DND-41 (cell line): ENCODE measurements at regions not wholly inside any gene's neighbourhood (a gene's known extent, or its start where the extent isn't known, plus 50 kb on each side); places are given as distances from the start of the nearest gene placed in this dataset.

Source experiments
- CTCF ChIP-seq: IDR thresholded peaks from 2 replicates; pipeline ENCODE4 v1.5.1; 2012; ENCODE audit warnings: borderline replicate concordance, low read length, moderate library complexity, mild to moderate bottlenecking; ENCODE audit not compliant: poor library complexity, severe bottlenecking; ENCODE audit errors: extremely low read depth
- EZH2 ChIP-seq: IDR thresholded peaks from 3 replicates; pipeline ENCODE4 v1.6.1; 2012; ENCODE audit warnings: borderline replicate concordance, low read depth, mild to moderate bottlenecking, moderate library complexity, low read length, inconsistent platforms; ENCODE audit not compliant: severe bottlenecking

DNA sequence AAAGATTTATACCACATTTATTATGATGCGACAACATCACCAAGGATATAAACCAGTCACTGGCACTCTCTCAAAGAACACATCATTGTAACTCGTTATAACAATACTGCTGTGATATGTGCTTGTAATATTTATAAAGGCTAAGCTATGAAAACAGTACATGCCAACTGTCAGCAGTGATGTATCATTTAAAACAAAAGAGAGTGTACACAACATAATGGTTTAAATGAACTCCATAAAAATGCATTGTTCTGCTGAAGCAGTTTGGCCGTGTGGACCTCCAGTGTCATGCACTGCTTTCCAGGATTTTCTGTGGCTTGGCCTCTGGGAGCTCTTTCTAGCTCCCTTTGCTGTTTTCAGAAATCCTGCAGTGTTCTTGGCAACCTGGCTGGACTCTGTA lies 215.6 kb downstream of the MTX2 start:
- TF ChIP-seq CTCF (no peak), EZH2 (no peak)
